Sigmoid colon (tissue), 4 donors: ENCODE measurements at regions not wholly inside any gene's neighbourhood (a gene's known extent, or its start where the extent isn't known, plus 50 kb on each side); places are given as distances from the start of the nearest gene placed in this dataset.

Source experiments
- CTCF ChIP-seq, 4 experiments: fragments of 450-650 bp in 3 of 4; fragments of 200-600 bp in 1 of 4; IDR thresholded peaks; one replicate each; pipeline ENCODE4 v1.5.1; 2016 to 2019; ENCODE audit warnings: antibody characterized with exemption in 4 of 4, mild to moderate bottlenecking in 3 of 4, moderate library complexity in 2 of 4
- EP300 ChIP-seq, 4 donors: sonication (generic); formaldehyde crosslinking; IDR thresholded peaks; one replicate each; pipeline ENCODE4 v1.6.1; 2017; ENCODE audit warnings: antibody characterized with exemption in 4 of 4
- POLR2A ChIP-seq, 2 donors: fragments of 450-650 bp; IDR thresholded peaks; one replicate each; pipeline ENCODE4 v1.6.1; 2016; ENCODE audit warnings: antibody characterized with exemption in 2 of 2, mild to moderate bottlenecking in 2 of 2, moderate library complexity in 2 of 2
- POLR2AphosphoS5 ChIP-seq, 4 donors: sonication (generic); formaldehyde crosslinking; IDR thresholded peaks; one replicate each; pipeline ENCODE4 v1.6.1; 2017; ENCODE audit warnings: antibody characterized with exemption in 4 of 4

- TF ChIP-seq POLR2AphosphoS5 (IDR thresholded peaks at IDR 0.05): no peak
- no peak for TF ChIP-seq CTCF (IDR thresholded peaks at IDR 0.05)
- no peak for TF ChIP-seq POLR2A (IDR thresholded peaks at IDR 0.05)
- TF ChIP-seq EP300 (IDR thresholded peaks at IDR 0.05): no peak
These were observed 80.1 kb upstream of the FAM204A start for GRCh38 chr10:118422241-118422640.
